GM04504 (cell line): ENCODE measurements at regions not wholly inside any gene's neighbourhood (a gene's known extent, or its start where the extent isn't known, plus 50 kb on each side); places are given as distances from the start of the nearest gene placed in this dataset.

Experiments used
- DNase-seq: peaks from one replicate; pipeline ENCODE4 v3.0.0-alpha.2; 2012; ENCODE audit warnings: low read depth

DNA sequence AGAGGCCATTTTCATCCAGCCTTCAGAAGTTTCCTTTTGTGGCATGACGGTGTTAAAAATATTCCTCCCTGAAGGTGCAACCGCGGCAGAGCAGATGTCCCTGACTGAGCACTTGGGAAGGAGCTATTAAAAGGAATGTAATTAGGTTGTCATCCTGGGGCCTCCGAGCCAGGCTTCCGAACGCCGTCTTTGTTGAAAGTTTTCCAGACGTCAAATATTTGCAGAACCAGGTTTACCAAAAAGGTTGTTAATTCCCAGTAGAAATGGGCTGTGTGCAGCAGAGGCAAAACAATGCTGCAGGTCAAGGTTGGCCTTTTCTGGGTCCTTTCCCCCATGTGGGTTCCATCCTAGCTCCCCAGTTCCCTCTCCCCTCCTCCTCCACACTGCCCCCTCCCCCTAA lies 88.8 kb upstream of the CALM2 start:
- no peak for DNase-seq

GRCh38 chr2:47264686-47265085 lies 88.4 kb upstream of the CALM2 start:
- no peak for DNase-seq

DNA sequence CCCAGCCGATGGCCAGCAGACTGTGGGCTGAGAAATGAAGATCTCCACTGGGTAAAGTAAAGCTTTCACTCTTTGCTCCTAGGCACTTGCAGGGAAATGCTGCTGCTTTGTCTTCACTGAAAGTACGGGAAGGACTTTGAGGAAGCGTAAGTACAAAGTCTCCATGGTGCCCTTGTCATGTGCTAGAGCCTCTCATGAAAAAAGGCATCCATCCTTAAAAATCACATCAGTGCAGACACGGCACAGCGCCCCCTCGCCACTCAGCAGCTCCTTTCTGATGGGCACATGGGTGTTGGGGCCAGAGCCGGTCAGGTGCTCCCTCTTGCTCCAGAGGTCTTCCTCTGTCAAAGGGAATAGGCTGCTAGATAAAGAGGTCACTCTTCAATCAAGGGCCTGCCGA lies 87.8 kb upstream of the CALM2 start:
- no peak for DNase-seq

- no peak for DNase-seq
These were observed 86.3 kb upstream of the CALM2 start for GRCh38 chr2:47262657-47263056.

DNA sequence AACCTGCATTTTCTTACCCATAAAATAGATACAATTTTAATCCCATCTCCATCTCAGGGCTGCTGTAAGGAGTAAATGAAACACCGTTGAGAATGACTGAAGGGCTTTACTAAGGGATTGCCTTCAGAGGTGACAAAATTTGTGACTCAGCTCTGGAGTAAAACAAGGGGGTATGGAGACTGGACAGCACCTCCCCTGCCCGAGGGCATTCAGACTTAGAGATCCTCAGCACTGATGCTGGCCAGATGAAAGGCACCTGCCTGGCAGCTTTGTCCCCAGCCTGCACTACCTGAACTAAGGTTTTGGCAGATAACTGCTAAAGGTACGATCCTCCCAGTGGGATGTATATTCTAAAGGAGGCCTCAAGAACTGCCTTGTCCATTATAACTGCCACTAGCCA lies 84.7 kb upstream of the CALM2 start:
- DNase-seq, result no peak

GRCh38 chr2:47259829-47260228 lies 83.5 kb upstream of the CALM2 start:
- DNase-seq, result no peak

- no peak for DNase-seq
These were observed 81.6 kb upstream of the CALM2 start for GRCh38 chr2:47257946-47258348.

- no peak for DNase-seq
These were observed 80.2 kb upstream of the CALM2 start for GRCh38 chr2:47256416-47257087.

- no peak for DNase-seq
These were observed 79.5 kb upstream of the CALM2 start for GRCh38 chr2:47255794-47256193.

- DNase-seq, result no peak
These were observed 78.2 kb upstream of the CALM2 start for GRCh38 chr2:47254464-47254863.

GRCh38 chr2:47253447-47253846 lies 77.1 kb upstream of the CALM2 start:
- DNase-seq, result no peak

- no peak for DNase-seq
These were observed 75.0 kb upstream of the CALM2 start for GRCh38 chr2:47251404-47251675.

DNA sequence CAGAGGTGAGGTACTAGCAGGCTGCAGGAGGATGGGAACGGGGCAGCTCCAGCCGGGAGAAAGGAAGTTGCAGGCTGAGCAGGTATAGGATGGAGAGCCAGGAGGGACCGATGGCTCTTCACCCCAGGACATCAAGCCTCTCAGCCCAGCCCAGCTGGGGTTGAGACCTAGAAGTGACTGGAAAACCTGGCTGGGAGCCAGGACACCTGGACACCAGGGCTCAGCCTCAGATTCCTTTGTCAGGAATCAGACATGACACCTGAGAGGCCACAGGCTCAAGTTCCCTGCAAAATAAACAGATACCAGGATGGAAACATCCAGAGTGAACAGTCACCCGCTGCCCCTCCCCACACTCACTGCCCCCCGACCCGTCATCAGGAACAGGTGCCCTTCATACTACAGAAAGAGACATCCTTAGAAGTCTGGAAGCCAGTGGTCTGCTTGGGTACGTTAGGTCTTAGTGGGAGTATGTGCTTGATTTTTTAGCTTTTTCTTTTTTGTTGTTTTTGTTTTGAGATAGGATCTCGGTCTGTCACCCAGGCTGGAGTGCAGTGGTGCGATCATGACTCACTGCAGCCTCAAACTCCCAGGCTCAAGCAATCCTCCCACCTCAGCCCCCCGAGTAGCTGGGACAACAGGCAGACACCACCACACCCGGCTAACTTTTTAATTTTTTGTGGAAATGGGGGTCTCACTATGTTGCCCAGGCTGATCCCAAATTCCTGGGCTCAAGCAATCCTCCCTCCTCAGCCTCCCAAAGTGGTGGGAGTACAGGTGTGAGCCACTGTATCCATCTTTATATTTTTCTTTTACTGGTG lies 74.5 kb upstream of the CALM2 start:
- DNase-seq, result no peak

GRCh38 chr2:47249931-47250330 lies 73.6 kb upstream of the CALM2 start:
- no peak for DNase-seq

DNA sequence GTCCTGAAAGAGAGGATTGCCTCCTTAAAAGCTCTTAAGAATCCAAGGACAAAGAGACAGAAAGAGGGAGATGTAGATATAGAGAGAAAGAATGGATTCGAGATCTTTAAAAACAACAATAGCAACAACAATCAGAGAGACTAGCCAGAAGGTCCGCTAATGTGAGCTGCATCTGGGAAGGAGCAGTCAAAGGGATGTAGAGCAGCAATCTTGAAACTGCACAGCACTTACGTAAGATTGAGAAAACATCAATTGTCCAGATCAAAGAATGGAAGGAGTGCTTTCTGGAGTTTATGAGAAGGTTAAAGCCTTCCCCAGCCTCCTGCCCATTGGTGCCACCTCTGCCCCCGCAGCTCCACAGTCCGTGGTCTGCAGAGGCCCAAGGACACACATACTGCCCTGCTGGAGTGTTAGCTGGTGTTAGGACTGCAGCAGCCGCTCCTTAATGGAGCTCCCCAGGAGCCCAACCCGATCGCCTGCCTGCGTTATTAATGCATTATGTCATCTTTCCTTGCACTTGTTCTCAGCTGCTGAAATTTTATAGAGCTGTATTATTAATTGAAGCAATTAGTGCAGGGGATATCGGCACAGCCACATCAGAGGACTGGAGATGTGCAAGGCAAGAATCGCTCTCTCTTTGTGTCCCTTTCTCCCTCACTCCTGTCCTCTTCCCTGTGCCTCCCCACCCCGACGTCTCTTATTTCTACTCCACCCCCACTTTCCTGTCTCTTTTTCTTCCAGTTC lies 73.0 kb upstream of the CALM2 start:
- no peak for DNase-seq

DNA sequence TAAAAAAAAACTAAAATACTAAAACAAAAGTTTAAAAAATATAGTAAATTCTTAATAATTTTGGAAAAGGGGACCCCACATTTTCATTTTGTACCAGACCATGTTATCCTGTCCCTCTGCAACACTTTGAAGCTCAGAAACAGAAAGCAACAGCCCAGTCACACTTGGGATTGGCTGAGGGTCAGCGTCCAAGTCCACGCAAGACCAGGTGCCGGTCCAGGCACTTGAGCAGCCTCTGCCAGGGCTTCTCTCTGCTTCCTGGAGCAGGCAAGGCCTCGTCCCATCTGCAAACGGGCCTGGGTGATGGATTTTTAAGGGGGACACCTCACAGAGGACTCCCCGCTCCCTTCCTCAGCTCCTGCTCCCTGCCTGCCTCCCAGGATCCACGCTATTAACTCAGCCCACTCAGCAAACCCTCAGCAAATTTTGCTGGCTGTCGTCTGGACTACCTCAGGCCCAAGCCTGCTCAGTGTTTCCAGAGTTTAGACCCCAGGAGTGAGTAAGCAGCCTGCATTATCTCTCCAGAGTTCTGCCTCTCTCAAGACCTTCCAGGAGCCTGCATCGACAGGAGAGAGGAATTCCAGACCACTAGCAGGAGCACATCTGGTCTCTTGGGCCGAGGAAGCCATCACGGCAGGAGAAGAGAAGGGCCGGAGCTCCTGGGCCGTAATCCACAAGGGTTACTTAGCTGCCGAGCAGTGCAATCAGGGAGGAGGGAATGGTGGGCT lies 67.4 kb upstream of the CALM2 start:
- DNase-seq, result no peak

- DNase-seq, result no peak
These were observed 65.4 kb upstream of the CALM2 start for GRCh38 chr2:47241715-47242114.

- DNase-seq, result no peak
These were observed 63.0 kb upstream of the CALM2 start for GRCh38 chr2:47239119-47239969.

- DNase-seq, result no peak
These were observed 62.3 kb upstream of the CALM2 start for GRCh38 chr2:47238638-47239037.

DNA sequence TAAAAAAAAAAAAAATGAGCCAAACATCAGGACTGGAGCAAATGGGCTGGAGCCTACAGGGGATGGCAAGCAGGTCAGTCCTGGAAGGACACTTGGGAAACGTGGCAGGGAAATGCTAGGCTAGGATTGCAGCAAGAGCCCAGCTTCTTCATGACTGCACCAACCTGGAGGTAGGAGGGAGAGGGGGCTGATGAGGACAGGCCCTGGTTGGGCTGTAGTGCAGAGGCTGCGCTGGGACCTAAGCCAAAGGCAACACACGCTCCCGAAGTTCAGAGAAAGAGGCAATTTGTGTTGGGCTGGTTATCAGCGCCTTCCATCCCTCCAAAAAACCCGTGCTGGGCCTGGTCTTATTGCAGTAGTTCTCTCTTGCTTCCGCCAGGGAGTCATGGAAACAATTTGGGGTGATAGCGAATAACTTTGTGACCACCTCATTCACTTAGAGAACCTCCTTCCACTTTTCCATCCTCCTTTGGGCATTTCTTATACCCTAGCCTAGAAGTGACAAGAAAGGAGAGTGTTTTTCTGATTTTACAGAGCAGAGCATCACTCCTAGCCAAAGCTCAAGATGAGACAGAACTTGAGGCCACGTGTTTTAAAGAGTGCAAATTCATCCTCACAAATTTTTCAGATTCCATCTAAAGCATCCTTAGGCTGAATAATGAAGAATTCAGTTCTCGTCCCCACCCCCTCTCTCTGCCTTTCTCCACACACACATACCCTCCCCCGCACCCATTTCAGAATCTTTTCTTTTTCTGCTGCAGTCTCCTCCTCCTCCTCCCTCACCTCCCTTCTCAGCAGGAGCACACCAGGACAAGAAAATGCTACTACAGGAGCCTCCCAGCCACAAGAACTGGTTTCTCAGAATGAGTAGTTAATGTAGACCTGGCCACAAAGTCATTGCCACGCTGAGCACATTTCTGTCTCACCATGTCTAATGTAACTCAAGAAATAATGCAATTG lies 61.3 kb upstream of the CALM2 start:
- no peak for DNase-seq
